Ovary (tissue), 3 donors: ENCODE measurements at regions not wholly inside any gene's neighbourhood (a gene's known extent, or its start where the extent isn't known, plus 50 kb on each side); places are given as distances from the start of the nearest gene placed in this dataset.

ENCODE experiments used
- EP300 ChIP-seq: sonication (generic); formaldehyde crosslinking; IDR thresholded peaks from one replicate; pipeline ENCODE4 v1.6.1; 2017; ENCODE audit warnings: antibody characterized with exemption
- TF ChIP-seq, protein P1 (sequence below), 3 donors: fragments of 450-650 bp in 2 of 3; fragments of 200-600 bp in 1 of 3; IDR thresholded peaks; one replicate each; pipeline versions ENCODE4 v1.5.1 to v1.8.0; 2016 to 2022; ENCODE audit warnings: antibody characterized with exemption in 3 of 3, mild to moderate bottlenecking in 1 of 3
- donor health status: DM: no; HTN: no; CAD: no.

DNA sequence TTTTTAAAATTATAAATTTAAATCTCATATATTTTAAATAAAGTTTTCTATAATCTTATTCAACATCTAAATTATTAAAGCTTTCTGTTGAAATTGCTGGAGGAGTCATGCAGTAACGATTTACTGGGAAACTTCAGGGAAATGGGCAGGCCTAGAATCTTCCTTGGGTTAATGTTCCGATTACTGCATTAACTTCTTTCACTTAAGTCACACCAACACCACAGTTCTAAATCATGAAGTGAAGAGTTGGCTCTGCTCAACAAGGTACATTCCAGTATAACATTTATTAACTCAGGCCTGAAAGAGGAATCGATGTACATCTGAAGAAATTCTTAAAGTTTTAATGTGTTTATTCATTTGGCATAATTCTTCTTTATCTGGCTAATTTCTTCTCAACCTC, 244.3 kb downstream of the CCER1 start:
- TF ChIP-seq, protein P1, sequence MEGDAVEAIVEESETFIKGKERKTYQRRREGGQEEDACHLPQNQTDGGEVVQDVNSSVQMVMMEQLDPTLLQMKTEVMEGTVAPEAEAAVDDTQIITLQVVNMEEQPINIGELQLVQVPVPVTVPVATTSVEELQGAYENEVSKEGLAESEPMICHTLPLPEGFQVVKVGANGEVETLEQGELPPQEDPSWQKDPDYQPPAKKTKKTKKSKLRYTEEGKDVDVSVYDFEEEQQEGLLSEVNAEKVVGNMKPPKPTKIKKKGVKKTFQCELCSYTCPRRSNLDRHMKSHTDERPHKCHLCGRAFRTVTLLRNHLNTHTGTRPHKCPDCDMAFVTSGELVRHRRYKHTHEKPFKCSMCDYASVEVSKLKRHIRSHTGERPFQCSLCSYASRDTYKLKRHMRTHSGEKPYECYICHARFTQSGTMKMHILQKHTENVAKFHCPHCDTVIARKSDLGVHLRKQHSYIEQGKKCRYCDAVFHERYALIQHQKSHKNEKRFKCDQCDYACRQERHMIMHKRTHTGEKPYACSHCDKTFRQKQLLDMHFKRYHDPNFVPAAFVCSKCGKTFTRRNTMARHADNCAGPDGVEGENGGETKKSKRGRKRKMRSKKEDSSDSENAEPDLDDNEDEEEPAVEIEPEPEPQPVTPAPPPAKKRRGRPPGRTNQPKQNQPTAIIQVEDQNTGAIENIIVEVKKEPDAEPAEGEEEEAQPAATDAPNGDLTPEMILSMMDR (IDR thresholded peaks at IDR 0.05) = no peak
- TF ChIP-seq EP300 = no peak
